Prostate gland (tissue), 2 donors: ENCODE measurements at regions not wholly inside any gene's neighbourhood (a gene's known extent, or its start where the extent isn't known, plus 50 kb on each side); places are given as distances from the start of the nearest gene placed in this dataset.

Experiments used
- DNase-seq: peaks from one replicate; pipeline ENCODE4 v3.0.0-alpha.2; 2019; ENCODE audit warnings: low spot score
- H3K27ac ChIP-seq, 2 donors: fragments of 200-600 bp; sonication (generic); 2 replicates each; pipeline ENCODE4 v1.5.1; 2017 to 2019
- H3K27me3 ChIP-seq: fragments of 200-600 bp; sonication (generic); replicated peaks from 2 replicates; pipeline ENCODE4 v1.5.1; 2019; ENCODE audit not compliant: insufficient read depth
- H3K36me3 ChIP-seq, 2 donors: fragments of 200-600 bp; sonication (generic); 1 replicate in 1 of 2; 2 replicates in 1 of 2; pipeline versions ENCODE4 v1.5.1 to v1.8.1; 2017 to 2019
- H3K4me1 ChIP-seq: fragments of 200-600 bp; sonication (generic); replicated peaks from 2 replicates; pipeline ENCODE4 v1.5.1; 2019
- H3K4me3 ChIP-seq, 2 donors: fragments of 200-600 bp; sonication (generic); 2 replicates each; pipeline ENCODE4 v1.5.1; 2017 to 2019
- H3K9me3 ChIP-seq: fragments of 200-600 bp; sonication (generic); 2 replicates; pipeline ENCODE4 v1.5.1; 2017
- CTCF ChIP-seq, 4 experiments: fragments of 200-600 bp in 2 of 4; fragments of 450-650 bp in 2 of 4; sonication (generic) in 2 of 4; IDR thresholded peaks; 1 replicate in 3 of 4; 2 replicates in 1 of 4; pipeline ENCODE4 v1.5.1; 2016 to 2019; ENCODE audit warnings: antibody characterized with exemption in 4 of 4, mild to moderate bottlenecking in 2 of 4, moderate library complexity in 2 of 4
- POLR2A ChIP-seq: fragments of 450-650 bp; IDR thresholded peaks from one replicate; pipeline ENCODE4 v1.6.1; 2016; ENCODE audit warnings: antibody characterized with exemption, mild to moderate bottlenecking
- POLR2AphosphoS5 ChIP-seq: sonication (generic); formaldehyde crosslinking; IDR thresholded peaks from one replicate; pipeline ENCODE4 v1.6.1; 2017; ENCODE audit warnings: antibody characterized with exemption
- WGBS: methylation state at CpG from one replicate; pipeline ENCODE4 v1.1.5; 2018; 5-methylcytosine and 5-hydroxymethylcytosine counted together
- intact Hi-C: fragments of 100-400 bp; cut with DNase I; formaldehyde crosslinking; loops from one replicate; pipeline ENCODE4 v1.14.2; 2022

GRCh38 chr13:84049443-84050219 lies 167.4 kb upstream of the SLITRK1 start:
- Histone ChIP-seq H3K9me3 (no peaks in the 10 kb centered on the region), H3K36me3 (no peaks in the 10 kb centered on the region), H3K27ac (no peak overlapping the region), H3K4me1 (no peaks in the 10 kb centered on the region), H3K4me3 (no peak overlapping the region), H3K27me3 (no peaks in the 10 kb centered on the region)
- DNase-seq = no peak
- TF ChIP-seq CTCF (IDR thresholded peaks at IDR 0.05) = no peak
- no peak for TF ChIP-seq POLR2AphosphoS5
- no peak for TF ChIP-seq POLR2A
- intact Hi-C loops = no loop called here
- WGBS = 73% methylated on average over 2 of the region's 2 CpGs

- Histone ChIP-seq H3K9me3 (no peaks in the 10 kb centered on the region), H3K27ac (no peak overlapping the region), H3K36me3 (no peaks in the 10 kb centered on the region), H3K4me3 (no peak overlapping the region), H3K4me1 (no peaks in the 10 kb centered on the region), H3K27me3 (no peaks in the 10 kb centered on the region)
- TF ChIP-seq POLR2AphosphoS5 = no peak
- no peak for TF ChIP-seq POLR2A
- no peak for TF ChIP-seq CTCF (IDR thresholded peaks at IDR 0.05)
- DNase-seq = no peak
- intact Hi-C loops = no loop called here
- WGBS = 53% methylated on average over 2 of the region's 2 CpGs
Measured at GRCh38 chr13:84044805-84045204, 162.5 kb upstream of the SLITRK1 start.

- H3K27me3 ChIP-seq = no peaks in the 10 kb centered on the region
- 8% methylated on average over 1 of the region's 1 CpG for WGBS
- TF ChIP-seq POLR2AphosphoS5 (no peak), CTCF (IDR thresholded peaks at IDR 0.05) (no peak), POLR2A (no peak)
- H3K4me3 ChIP-seq = no peak overlapping the region
- no peaks in the 10 kb centered on the region for H3K9me3 ChIP-seq
- H3K4me1 ChIP-seq = no peaks in the 10 kb centered on the region
- DNase-seq = no peak
- H3K27ac ChIP-seq = no peak overlapping the region
- intact Hi-C loops = no loop called here
- no peaks in the 10 kb centered on the region for H3K36me3 ChIP-seq
Measured at GRCh38 chr13:84038001-84038400, 155.7 kb upstream of the SLITRK1 start.

DNA sequence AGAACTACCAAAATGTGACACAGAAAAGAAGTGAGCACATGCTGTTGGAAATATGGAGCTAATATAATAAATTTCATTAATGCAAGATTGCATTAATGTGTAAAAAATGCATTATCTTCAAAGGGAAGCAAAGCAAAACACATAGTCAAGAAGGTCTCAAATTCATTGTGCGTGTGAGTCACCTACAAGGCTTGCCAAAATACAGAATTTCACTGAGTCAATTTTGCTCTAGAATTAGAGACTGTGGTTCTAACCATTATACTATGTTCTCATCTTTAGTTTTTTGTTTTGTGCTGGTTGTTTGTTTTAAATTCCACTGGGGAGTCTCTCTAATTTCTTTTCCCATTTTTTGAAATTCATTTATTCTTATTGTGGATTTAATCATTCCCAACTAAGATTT lies 149.8 kb upstream of the SLITRK1 start:
- 50% methylated on average over 1 of the region's 1 CpG for WGBS
- H3K4me3 ChIP-seq = no peak overlapping the region
- intact Hi-C loops = no loop called here
- no peak for TF ChIP-seq POLR2AphosphoS5
- TF ChIP-seq POLR2A = no peak
- no peak for TF ChIP-seq CTCF (IDR thresholded peaks at IDR 0.05)
- DNase-seq = no peak
- H3K27ac ChIP-seq = no peak overlapping the region
- H3K36me3 ChIP-seq = no peaks in the 10 kb centered on the region
- H3K27me3 ChIP-seq = no peaks in the 10 kb centered on the region
- H3K4me1 ChIP-seq = no peaks in the 10 kb centered on the region
- no peaks in the 10 kb centered on the region for H3K9me3 ChIP-seq

- no peak overlapping the region for H3K27ac ChIP-seq
- no peaks in the 10 kb centered on the region for H3K27me3 ChIP-seq
- TF ChIP-seq POLR2A (no peak), POLR2AphosphoS5 (no peak), CTCF (IDR thresholded peaks at IDR 0.05) (no peak)
- H3K4me1 ChIP-seq = no peaks in the 10 kb centered on the region
- no peak for DNase-seq
- no peaks in the 10 kb centered on the region for H3K9me3 ChIP-seq
- intact Hi-C loops = no loop called here
- 85% methylated on average over 4 of the region's 4 CpGs for WGBS
- H3K4me3 ChIP-seq = no peak overlapping the region
- H3K36me3 ChIP-seq = no peaks in the 10 kb centered on the region
Measured at GRCh38 chr13:84031120-84031519, 148.8 kb upstream of the SLITRK1 start.
